ENCODE measurements at regions not wholly inside any gene's neighbourhood (a gene's known extent, or its start where the extent isn't known, plus 50 kb on each side); places are given as distances from the start of the nearest gene placed in this dataset.

DNA sequence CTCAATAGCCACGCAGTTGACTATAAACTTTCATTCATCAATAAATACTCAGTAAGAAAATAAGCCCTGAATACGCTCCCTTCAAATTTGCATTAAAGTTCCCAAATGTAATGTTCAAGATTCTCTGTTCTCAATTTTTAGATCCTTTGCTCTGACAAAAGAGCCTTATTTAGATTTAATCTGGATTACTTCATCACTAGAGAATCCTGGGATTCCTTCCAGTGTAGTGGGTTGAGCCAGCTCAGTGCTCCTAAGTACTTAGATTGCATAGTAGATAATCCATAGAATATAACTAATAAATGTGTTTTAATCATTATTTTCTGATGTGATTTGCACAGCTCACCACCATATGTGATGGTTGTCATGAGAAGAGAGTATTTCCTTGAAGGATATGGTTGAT lies 1286.2 kb downstream of the SUCLG1 start:
- Mint-ChIP-seq H3K4me1 (ENCODE audit: low read depth) (no peaks in the 10 kb centered on the region), H3K27me3 (no peaks in the 10 kb centered on the region), H3K36me3 (no peaks in the 10 kb centered on the region), H3K27ac (no peak overlapping the region), H3K4me3 (no peak overlapping the region), H3K9me3 (peaks cover 3% of the 10 kb centered on the region)
- POLR2A ChIA-PET, result no interaction called here
- CTCF ChIA-PET, result no interaction called here
- intact Hi-C loops (cut with micrococcal nuclease), result no loop called here
- no peak for DNase-seq

DNA sequence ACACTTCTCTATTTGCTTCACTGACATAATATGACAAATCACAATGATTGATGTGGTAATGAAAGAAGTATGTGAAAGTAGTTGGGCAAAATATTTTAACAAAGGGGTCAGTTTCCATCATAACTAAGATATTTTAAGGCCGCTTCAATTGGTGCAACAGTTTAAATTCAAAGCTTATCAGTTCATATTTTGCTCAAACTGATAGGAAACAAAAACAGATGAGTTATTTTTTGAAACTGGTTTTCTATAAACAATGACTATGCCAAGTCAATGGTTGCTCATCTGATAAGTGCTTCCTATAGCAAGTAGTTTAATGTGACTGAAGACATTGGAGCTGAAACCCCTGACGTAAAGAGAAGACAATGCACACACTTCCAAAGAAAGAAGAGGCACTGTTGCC lies 1290.7 kb downstream of the SUCLG1 start:
- no peak overlapping the region for H3K27ac Mint-ChIP-seq
- no peak overlapping the region for H3K4me3 Mint-ChIP-seq
- H3K36me3 Mint-ChIP-seq, result no peaks in the 10 kb centered on the region
- H3K9me3 Mint-ChIP-seq, result no peaks in the 10 kb centered on the region
- POLR2A ChIA-PET, result no interaction called here
- no peaks in the 10 kb centered on the region for H3K4me1 Mint-ChIP-seq (ENCODE audit: low read depth)
- intact Hi-C loops (cut with micrococcal nuclease), result no loop called here
- no peak for DNase-seq
- no peaks in the 10 kb centered on the region for H3K27me3 Mint-ChIP-seq
- CTCF ChIA-PET, result no interaction called here

DNA sequence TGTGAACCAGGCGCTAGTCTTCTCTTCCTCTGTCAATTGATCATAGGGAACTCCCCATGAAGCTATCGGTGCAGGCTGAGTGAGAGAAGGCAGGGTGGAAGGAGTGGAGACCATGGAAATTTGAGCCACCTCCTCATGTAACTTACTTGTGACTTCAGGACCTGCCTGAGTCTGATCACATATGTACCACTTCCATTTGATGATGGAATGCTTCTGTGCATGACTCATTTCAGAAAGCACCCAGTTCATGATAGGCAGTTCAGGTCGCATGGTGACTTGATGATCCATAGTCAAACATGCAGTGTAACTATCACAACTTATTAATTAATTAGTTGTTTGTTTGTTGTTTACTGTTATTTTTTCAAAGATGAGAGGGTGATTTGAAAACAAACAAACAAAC lies 1296.7 kb downstream of the SUCLG1 start:
- no peak for DNase-seq
- Mint-ChIP-seq H3K27ac (no peak overlapping the region), H3K4me1 (ENCODE audit: low read depth) (no peaks in the 10 kb centered on the region), H3K36me3 (no peaks in the 10 kb centered on the region), H3K9me3 (peaks cover 12% of the 10 kb centered on the region), H3K4me3 (no peak overlapping the region), H3K27me3 (no peaks in the 10 kb centered on the region)
- intact Hi-C loops (cut with micrococcal nuclease), result no loop called here
- ChIA-PET POLR2A (no interaction called here), CTCF (no interaction called here)

DNA sequence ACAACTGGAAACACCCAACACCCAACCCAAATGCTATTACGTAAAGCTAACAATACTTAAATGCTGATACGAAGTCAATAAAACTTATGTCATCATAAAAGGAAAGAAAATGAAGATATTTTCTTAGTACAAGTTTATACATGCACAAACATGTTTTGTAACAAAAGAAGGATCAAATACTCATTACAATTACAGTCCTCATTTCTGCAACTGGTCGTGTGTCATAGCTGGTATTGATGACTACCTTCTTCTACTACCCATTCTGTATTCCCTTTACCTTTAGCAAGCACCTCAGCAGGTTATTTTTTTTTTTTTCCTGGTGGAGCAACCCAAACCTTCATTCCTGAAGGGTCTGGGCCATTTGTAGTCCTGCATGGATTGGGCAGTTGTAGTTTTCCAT lies 1298.5 kb downstream of the SUCLG1 start:
- intact Hi-C loops (cut with micrococcal nuclease), result no loop called here
- Mint-ChIP-seq H3K36me3 (no peaks in the 10 kb centered on the region), H3K27me3 (no peaks in the 10 kb centered on the region), H3K4me1 (ENCODE audit: low read depth) (no peaks in the 10 kb centered on the region), H3K27ac (no peak overlapping the region), H3K4me3 (no peak overlapping the region), H3K9me3 (peaks cover 17% of the 10 kb centered on the region)
- ChIA-PET POLR2A (no interaction called here), CTCF (no interaction called here)
- no peak for DNase-seq

DNA sequence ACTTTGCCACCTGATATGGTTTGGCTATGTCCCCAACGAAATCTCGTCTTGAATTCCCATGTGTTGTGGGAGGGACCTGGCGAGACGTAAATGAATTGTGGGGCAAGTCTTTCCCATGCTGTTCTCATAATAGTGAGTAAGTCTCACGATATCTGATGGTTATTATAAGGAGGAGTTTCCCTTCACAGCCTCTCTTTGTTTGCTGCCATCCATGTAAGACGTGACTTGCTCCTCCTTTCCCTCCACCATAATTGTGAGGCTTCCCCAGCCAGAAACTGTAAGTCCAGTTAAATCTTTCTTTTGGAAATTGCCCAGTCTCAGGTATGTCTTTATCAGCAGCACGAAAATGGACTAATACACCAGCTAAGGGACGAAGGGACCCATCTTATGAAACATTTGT lies 1303.3 kb downstream of the SUCLG1 start:
- ChIA-PET POLR2A (no interaction called here), CTCF (no interaction called here)
- Mint-ChIP-seq H3K9me3 (peaks cover 17% of the 10 kb centered on the region), H3K4me1 (ENCODE audit: low read depth) (no peaks in the 10 kb centered on the region), H3K36me3 (no peaks in the 10 kb centered on the region), H3K27ac (no peak overlapping the region), H3K4me3 (no peak overlapping the region), H3K27me3 (no peaks in the 10 kb centered on the region)
- no peak for DNase-seq
- intact Hi-C loops (cut with micrococcal nuclease), result no loop called here

DNA sequence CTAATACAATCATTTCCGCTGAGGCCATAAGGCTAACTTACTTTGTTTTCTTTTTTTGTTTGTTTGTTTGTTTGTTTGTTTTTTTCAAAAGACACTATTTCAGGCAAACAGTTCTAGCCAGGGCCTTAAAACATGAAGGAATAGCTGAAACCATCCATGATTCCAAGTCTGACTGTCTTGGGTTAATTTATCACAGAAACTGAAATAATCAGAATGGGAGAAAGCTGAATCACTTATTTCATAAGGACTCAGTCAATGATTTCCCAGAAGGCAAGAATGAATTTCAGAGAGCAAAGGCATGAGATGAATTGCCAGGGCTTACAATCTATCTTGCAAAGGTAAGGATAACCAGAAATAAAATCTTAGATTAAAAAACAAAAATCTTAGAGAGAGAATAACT lies 1315.1 kb downstream of the SUCLG1 start:
- Mint-ChIP-seq H3K36me3 (no peaks in the 10 kb centered on the region), H3K4me1 (ENCODE audit: low read depth) (no peaks in the 10 kb centered on the region), H3K4me3 (no peak overlapping the region), H3K9me3 (peaks cover 16% of the 10 kb centered on the region), H3K27ac (no peak overlapping the region), H3K27me3 (no peaks in the 10 kb centered on the region)
- intact Hi-C loops (cut with micrococcal nuclease), result no loop called here
- POLR2A ChIA-PET, result no interaction called here
- DNase-seq, result no peak
- CTCF ChIA-PET, result no interaction called here

DNA sequence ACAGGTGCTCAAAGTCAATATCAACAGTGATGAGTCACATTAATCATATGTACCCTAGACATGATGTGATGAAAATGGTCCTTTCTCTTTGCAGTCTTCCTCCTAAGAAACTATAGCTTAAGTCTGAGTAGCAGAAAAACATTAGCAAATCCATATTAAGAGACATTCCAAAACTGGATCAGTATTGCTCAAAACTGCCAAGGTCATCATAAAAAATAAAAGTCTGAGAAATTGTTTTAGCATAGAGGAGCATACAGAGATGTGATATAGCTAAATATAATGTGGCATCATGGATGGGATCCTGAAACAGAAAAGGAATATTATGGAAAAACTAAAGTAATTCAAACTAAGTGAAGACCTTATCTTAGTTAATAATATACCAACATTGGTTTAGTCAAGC lies 1316.1 kb downstream of the SUCLG1 start:
- ChIA-PET CTCF (no interaction called here), POLR2A (no interaction called here)
- H3K4me3 Mint-ChIP-seq, result no peak overlapping the region
- intact Hi-C loops (cut with micrococcal nuclease), result no loop called here
- no peaks in the 10 kb centered on the region for H3K4me1 Mint-ChIP-seq (ENCODE audit: low read depth)
- H3K27me3 Mint-ChIP-seq, result no peaks in the 10 kb centered on the region
- H3K36me3 Mint-ChIP-seq, result no peaks in the 10 kb centered on the region
- no peak for DNase-seq
- H3K27ac Mint-ChIP-seq, result no peak overlapping the region
- peaks cover 16% of the 10 kb centered on the region for H3K9me3 Mint-ChIP-seq

DNA sequence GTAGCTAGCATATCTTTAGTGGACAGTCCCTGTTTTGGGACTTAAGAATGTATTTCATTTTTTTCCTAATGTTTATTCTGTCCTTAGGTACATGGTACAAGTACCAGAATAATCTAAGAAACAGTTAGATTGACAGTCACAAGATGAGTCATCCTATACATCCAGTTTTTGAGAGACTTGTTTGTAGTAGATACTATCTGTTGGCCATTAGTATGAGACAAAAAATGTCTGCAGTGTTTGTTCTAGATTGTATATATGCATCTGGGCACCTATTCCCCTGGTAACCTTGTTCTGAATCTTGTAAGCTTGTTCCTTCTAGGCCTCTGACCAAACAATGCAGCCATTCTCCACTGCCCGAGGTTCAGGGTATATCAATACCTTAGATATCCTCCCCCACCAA lies 1343.5 kb downstream of the SUCLG1 start:
- H3K9me3 Mint-ChIP-seq, result no peaks in the 10 kb centered on the region
- no peaks in the 10 kb centered on the region for H3K4me1 Mint-ChIP-seq (ENCODE audit: low read depth)
- H3K27me3 Mint-ChIP-seq, result no peaks in the 10 kb centered on the region
- H3K36me3 Mint-ChIP-seq, result no peaks in the 10 kb centered on the region
- POLR2A ChIA-PET, result no interaction called here
- DNase-seq, result no peak
- CTCF ChIA-PET, result no interaction called here
- no peak overlapping the region for H3K4me3 Mint-ChIP-seq
- intact Hi-C loops (cut with micrococcal nuclease), result no loop called here
- H3K27ac Mint-ChIP-seq, result no peak overlapping the region

DNA sequence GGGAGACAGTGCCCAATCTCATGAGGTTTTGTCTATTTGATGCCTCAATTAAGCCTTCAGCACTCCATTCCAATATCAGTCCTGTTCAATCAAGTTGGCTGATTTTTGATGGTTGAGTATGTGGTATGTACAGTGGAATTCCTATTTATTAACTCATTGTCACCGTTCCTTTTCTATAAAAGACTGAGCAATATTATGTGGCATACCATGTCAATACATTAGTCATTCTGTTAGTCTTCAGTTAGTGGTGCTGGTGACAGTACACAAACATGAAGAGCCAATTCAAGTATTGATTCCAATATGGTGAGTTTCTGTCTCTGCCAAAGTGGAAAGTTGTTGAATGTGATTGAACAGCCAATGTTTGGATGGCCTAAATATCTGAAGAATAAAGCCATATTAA lies 1343.9 kb downstream of the SUCLG1 start:
- Mint-ChIP-seq H3K27me3 (no peaks in the 10 kb centered on the region), H3K27ac (no peak overlapping the region), H3K36me3 (no peaks in the 10 kb centered on the region), H3K9me3 (no peaks in the 10 kb centered on the region), H3K4me3 (no peak overlapping the region), H3K4me1 (ENCODE audit: low read depth) (no peaks in the 10 kb centered on the region)
- ChIA-PET CTCF (no interaction called here), POLR2A (no interaction called here)
- intact Hi-C loops (cut with micrococcal nuclease), result no loop called here
- no peak for DNase-seq

DNA sequence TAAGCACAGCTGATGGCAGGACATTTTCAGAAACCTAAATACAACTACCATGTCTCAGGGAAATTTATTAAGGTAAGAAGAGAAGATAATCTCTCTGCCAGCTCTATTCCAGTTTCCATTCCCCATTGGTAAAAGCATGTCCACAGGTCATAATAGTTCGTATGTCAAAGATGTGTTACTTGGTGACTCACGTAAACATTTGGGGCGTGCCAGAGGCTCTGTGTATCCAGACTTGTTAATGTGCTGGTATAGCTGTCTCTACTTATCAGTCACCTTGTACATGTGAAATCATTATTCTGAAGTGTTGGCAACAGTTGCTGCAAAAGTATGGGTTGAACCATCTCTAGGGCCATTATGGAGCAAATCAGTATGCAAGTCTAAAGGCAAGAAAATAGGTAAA lies 1345.1 kb downstream of the SUCLG1 start:
- peaks cover 7% of the 10 kb centered on the region for H3K9me3 Mint-ChIP-seq
- POLR2A ChIA-PET, result no interaction called here
- no peak overlapping the region for H3K4me3 Mint-ChIP-seq
- CTCF ChIA-PET, result no interaction called here
- H3K36me3 Mint-ChIP-seq, result no peaks in the 10 kb centered on the region
- DNase-seq, result no peak
- intact Hi-C loops (cut with micrococcal nuclease), result no loop called here
- H3K27me3 Mint-ChIP-seq, result no peaks in the 10 kb centered on the region
- H3K27ac Mint-ChIP-seq, result no peak overlapping the region
- no peaks in the 10 kb centered on the region for H3K4me1 Mint-ChIP-seq (ENCODE audit: low read depth)

DNA sequence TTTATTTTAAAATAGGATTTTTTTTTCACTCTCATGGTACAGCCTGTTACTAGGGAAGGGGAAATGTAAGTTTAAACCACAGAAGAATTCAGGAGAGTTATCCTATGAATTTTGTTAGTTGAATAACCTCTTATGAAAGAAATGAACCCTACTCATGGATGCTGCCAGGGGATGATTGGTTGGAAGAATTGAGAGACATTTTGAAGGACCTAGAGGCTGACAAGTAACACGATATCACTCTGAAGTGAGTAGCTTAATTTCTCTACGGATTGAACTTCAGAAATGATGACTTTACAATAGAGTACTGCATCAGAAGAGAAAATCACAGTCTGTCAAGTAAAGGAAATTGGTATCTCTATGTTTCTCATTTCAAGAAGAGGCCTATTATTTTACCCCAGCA lies 1346.2 kb downstream of the SUCLG1 start:
- H3K4me1 Mint-ChIP-seq (ENCODE audit: low read depth), result no peaks in the 10 kb centered on the region
- ChIA-PET POLR2A (no interaction called here), CTCF (no interaction called here)
- no peak overlapping the region for H3K4me3 Mint-ChIP-seq
- no peak overlapping the region for H3K27ac Mint-ChIP-seq
- DNase-seq, result no peak
- intact Hi-C loops (cut with micrococcal nuclease), result no loop called here
- no peaks in the 10 kb centered on the region for H3K36me3 Mint-ChIP-seq
- H3K27me3 Mint-ChIP-seq, result no peaks in the 10 kb centered on the region
- H3K9me3 Mint-ChIP-seq, result peaks cover 7% of the 10 kb centered on the region

DNA sequence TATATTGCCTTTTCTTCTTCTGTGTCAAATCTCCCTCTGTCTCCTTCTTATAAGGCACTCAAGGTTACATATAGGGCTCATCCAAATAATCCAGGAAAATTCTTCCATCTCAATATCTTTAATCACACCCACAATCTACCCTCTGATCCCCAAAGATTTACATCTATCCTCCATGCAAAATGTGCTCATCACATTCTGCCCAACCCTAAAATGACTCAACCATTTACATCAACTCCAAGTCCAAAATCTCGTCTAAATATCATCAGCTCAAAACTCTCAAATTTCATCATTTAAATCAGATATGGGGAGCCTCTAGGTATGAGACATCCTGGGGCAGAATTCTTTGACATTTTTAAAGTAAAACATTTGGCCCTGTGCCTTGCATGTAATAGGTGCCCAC lies 1349.8 kb downstream of the SUCLG1 start:
- intact Hi-C loops (cut with micrococcal nuclease), result no loop called here
- POLR2A ChIA-PET, result no interaction called here
- Mint-ChIP-seq H3K27ac (no peak overlapping the region), H3K4me1 (ENCODE audit: low read depth) (no peaks in the 10 kb centered on the region), H3K27me3 (no peaks in the 10 kb centered on the region), H3K4me3 (no peak overlapping the region), H3K9me3 (peaks cover 7% of the 10 kb centered on the region), H3K36me3 (no peaks in the 10 kb centered on the region)
- DNase-seq, result no peak
- CTCF ChIA-PET, result no interaction called here

DNA sequence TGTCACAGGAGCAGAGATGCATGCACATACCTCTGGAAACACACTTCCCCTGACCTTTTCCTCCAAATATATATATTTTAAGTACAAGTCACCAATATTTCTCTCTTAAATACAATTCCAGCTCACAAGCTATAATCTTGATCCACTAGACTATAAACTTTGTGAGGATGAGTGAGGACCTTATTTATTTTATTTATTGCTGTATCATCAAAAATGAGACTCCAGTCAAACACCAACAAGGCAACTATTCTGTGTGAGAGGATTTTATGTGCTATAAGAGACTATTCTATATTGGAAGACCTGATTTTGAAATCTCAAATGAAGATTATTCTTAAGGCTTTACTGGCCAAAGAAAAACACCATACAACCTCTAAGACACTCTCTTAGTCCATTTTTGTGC lies 1352.2 kb downstream of the SUCLG1 start:
- H3K36me3 Mint-ChIP-seq, result no peaks in the 10 kb centered on the region
- H3K27me3 Mint-ChIP-seq, result no peaks in the 10 kb centered on the region
- ChIA-PET POLR2A (no interaction called here), CTCF (no interaction called here)
- H3K4me1 Mint-ChIP-seq (ENCODE audit: low read depth), result no peaks in the 10 kb centered on the region
- H3K9me3 Mint-ChIP-seq, result peaks cover 9% of the 10 kb centered on the region
- no peak overlapping the region for H3K4me3 Mint-ChIP-seq
- intact Hi-C loops (cut with micrococcal nuclease), result no loop called here
- H3K27ac Mint-ChIP-seq, result no peak overlapping the region
- no peak for DNase-seq

DNA sequence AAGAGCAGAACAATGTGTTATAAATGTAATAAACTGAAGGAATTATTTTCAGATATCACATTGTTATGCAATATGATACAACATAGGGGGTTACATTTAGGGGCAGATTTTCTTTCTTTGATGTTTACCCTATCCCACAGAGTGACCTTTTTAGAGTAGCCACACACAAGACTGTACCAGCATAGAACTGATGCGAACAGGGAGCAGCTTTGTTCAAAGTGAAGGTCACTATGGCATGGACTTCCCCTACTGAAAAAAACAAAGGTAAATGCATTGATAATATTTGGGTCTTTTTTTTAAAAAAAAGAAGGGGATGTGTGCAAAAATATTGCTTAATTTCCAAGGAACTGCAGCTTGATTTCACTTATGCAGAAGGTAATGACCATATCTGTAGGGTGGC lies 1354.9 kb downstream of the SUCLG1 start:
- no peaks in the 10 kb centered on the region for H3K4me1 Mint-ChIP-seq (ENCODE audit: low read depth)
- no peaks in the 10 kb centered on the region for H3K27me3 Mint-ChIP-seq
- H3K27ac Mint-ChIP-seq, result no peak overlapping the region
- H3K4me3 Mint-ChIP-seq, result no peak overlapping the region
- ChIA-PET CTCF (no interaction called here), POLR2A (no interaction called here)
- no peaks in the 10 kb centered on the region for H3K36me3 Mint-ChIP-seq
- no peak for DNase-seq
- H3K9me3 Mint-ChIP-seq, result peaks cover 17% of the 10 kb centered on the region
- intact Hi-C loops (cut with micrococcal nuclease), result no loop called here

Data from activated CD4-positive, alpha-beta memory T cell treated with anti-CD3 and anti-CD28 coated beads for 36 hours (primary cell).